T-helper 2 cell treated with Interferon-gamma antibody and Interleukin-4, amounts not matched to agents 5 μg/mL and 100 μg/mL, for 36 hours (primary cell): ENCODE measurements at regions not wholly inside any gene's neighbourhood (a gene's known extent, or its start where the extent isn't known, plus 50 kb on each side); places are given as distances from the start of the nearest gene placed in this dataset.

Experiments used
- DNase-seq: peaks from one replicate; pipeline ENCODE4 v3.0.0; 2021; ENCODE audit warnings: low spot score
- H3K27ac Mint-ChIP-seq: one replicate; pipeline ENCODE4 v1.8.0; 2021; ENCODE audit warnings: mild to moderate bottlenecking, mixed read lengths
- H3K27me3 Mint-ChIP-seq: one replicate; pipeline ENCODE4 v1.8.0; 2021; ENCODE audit warnings: low read depth, mixed read lengths
- H3K36me3 Mint-ChIP-seq: one replicate; pipeline ENCODE4 v1.8.0; 2021; ENCODE audit warnings: low read depth, mixed read lengths
- H3K4me1 Mint-ChIP-seq: one replicate; pipeline ENCODE4 v1.8.0; 2021; ENCODE audit warnings: low read depth, mixed read lengths
- H3K4me3 Mint-ChIP-seq: one replicate; pipeline ENCODE4 v1.8.0; 2022; ENCODE audit warnings: mild to moderate bottlenecking, moderate library complexity, mixed read lengths
- H3K9me3 Mint-ChIP-seq: one replicate; pipeline ENCODE4 v1.8.0; 2021; ENCODE audit warnings: mixed read lengths

DNA sequence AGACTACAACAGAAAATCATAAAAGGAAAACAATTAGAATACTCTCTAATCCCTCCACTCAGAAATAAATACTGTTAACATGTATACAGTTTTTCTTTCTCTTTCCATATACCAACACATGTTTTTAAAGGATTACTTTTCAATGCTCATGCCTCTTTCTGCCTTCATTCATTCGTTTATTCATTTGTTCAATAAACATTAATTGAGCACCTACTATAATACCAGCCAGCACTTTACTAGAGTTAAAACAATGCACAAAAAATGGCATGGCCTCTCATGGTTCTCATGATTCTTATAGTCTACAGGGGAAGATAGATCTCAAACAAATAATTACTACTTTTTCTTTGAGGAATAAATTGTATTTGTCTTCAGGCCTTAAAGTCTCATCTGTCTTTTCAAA, 70.3 kb upstream of the RIPOR2 start:
- peak overlapping the region; percentile 90 for H3K27ac Mint-ChIP-seq
- H3K27me3 Mint-ChIP-seq = no peaks in the 10 kb centered on the region
- peak overlapping the region; percentile 73 for H3K4me3 Mint-ChIP-seq
- peaks cover 2% of the 10 kb centered on the region for H3K36me3 Mint-ChIP-seq
- no peak for DNase-seq
- peaks cover 66% of the 10 kb centered on the region for H3K4me1 Mint-ChIP-seq
- H3K9me3 Mint-ChIP-seq = no peaks in the 10 kb centered on the region

DNA sequence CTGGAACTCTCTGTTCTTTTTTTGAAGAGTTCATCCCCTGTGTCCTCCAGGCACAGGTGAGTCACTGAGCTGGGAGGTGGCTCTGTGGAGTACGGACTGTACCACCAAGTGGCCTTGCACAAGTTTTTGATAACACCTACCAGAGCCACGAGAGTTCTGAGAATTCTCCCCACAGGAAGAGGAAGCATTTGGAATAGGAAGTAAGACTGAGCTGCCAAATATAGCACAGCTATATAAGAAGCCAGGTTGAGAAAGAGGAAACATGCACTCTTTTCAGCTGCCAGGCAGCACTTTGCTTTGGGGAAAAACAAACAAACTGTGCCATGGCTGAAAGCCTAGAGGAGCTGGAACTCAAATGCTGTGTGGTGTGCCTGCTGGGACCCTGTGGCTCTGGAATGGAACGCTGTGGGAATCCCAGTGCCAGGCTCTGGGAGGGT, 70.8 kb upstream of the RIPOR2 start:
- Mint-ChIP-seq H3K4me1 (peaks cover 66% of the 10 kb centered on the region), H3K36me3 (peaks cover 2% of the 10 kb centered on the region), H3K9me3 (no peaks in the 10 kb centered on the region), H3K27me3 (no peaks in the 10 kb centered on the region), H3K4me3 (peak overlapping the region; percentile 73), H3K27ac (peak overlapping the region; percentile 90)
- DNase-seq = peak; percentile 47

DNA sequence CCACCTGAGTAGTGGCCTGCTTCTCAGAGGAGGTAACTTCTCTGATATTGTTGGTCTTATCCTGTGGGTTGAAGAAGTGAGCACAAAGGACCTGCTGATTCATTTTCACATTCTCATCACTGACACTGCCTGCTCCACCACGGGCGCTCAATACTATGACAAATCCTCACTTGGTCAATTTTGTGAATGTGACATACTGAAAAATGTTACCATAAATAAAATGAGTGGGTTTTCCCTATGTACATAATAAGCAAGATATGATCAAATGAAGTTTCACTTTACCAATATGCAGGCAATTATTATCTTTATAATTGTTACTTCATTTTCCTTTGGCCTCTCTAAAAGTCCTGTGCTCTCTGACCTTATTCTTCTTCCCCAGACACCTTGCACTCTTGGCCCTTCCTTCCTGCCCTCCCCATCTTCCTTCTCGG, 71.5 kb upstream of the RIPOR2 start:
- H3K4me3 Mint-ChIP-seq = peak overlapping the region; percentile 73
- peaks cover 65% of the 10 kb centered on the region for H3K4me1 Mint-ChIP-seq
- H3K27me3 Mint-ChIP-seq = no peaks in the 10 kb centered on the region
- peak; percentile 70 for DNase-seq
- peak overlapping the region; percentile 90 for H3K27ac Mint-ChIP-seq
- peaks cover 2% of the 10 kb centered on the region for H3K36me3 Mint-ChIP-seq
- H3K9me3 Mint-ChIP-seq = no peaks in the 10 kb centered on the region

DNA sequence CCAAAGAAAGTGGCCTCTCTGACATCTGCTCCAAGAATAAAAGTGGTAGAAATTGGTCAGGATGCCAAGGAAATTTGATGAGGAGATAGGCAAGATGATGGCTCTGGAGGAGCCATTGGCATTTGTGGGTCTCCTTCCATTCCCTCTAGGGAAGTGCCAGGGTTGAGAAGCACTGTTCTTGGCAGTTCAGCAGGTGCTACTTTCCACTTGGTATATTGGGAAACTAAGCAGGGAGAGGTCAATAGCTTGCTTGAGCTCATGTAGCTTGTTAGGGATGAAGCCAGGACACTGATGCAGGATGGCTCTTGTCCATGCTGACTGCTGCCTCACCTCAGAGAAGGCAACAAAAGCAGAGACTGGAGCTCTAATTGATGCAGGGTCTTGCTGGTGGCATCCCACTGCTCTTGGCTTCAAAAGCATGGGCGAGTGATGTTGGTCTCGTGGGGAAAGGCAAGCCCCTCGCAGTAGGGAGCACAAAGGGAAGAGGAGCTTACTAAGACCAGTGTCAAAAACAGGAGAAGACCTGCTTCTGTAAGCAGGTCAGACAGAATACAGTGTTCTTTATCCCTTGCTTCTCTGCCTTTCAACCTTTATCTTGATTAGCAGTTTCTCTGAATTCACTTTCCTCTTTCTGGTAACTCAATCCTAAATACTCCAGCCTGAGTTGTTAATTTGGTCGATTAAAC, 73.1 kb upstream of the RIPOR2 start:
- H3K27me3 Mint-ChIP-seq = no peaks in the 10 kb centered on the region
- H3K9me3 Mint-ChIP-seq = no peaks in the 10 kb centered on the region
- H3K4me1 Mint-ChIP-seq = peaks cover 69% of the 10 kb centered on the region
- H3K4me3 Mint-ChIP-seq = peak overlapping the region; percentile 76
- H3K27ac Mint-ChIP-seq = peak overlapping the region; percentile 87
- DNase-seq = no peak
- peaks cover 2% of the 10 kb centered on the region for H3K36me3 Mint-ChIP-seq

DNA sequence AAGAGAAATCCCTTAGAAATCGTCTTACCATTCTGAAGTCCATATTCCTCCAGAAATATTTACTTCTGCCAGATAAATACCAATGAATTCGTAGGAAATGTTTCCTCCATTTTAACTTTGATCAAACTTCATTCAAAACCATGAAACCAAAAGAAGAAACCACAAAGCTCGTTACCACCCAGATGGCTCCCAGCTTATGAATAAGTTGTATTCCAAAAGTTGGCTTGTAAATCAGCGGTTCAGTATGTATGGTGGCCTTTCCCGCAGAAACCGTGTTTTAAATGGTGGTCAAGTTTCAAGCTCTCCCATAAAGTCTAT, 73.6 kb upstream of the RIPOR2 start:
- DNase-seq = no peak
- Mint-ChIP-seq H3K9me3 (no peaks in the 10 kb centered on the region), H3K27ac (peak overlapping the region; percentile 87), H3K36me3 (no peaks in the 10 kb centered on the region), H3K4me3 (peak overlapping the region; percentile 76), H3K27me3 (no peaks in the 10 kb centered on the region), H3K4me1 (peaks cover 65% of the 10 kb centered on the region)

DNA sequence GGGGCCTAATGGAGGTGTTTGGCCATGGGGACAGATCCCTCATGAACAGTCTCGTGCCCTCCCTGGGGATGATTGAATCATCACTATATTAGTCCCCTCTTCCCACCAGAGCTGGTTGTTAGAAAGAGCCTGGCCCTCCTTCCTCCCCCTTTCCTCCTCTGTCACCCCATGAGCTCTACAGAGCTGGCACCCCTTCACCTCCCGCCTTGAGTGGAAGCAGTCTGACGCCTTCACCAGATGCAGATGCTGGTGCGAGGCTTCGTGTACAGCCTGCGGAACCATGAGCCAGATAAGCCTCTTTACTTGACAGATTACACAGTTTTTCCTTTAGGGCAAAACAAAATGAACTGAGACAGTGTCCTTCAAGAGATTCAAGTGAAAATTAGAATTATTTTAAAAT, 74.4 kb upstream of the RIPOR2 start:
- peaks cover 61% of the 10 kb centered on the region for H3K4me1 Mint-ChIP-seq
- no peaks in the 10 kb centered on the region for H3K27me3 Mint-ChIP-seq
- H3K36me3 Mint-ChIP-seq = peaks cover 2% of the 10 kb centered on the region
- H3K9me3 Mint-ChIP-seq = no peaks in the 10 kb centered on the region
- peak overlapping the region; percentile 63 for H3K27ac Mint-ChIP-seq
- DNase-seq = no peak
- peak overlapping the region; percentile 29 for H3K4me3 Mint-ChIP-seq

DNA sequence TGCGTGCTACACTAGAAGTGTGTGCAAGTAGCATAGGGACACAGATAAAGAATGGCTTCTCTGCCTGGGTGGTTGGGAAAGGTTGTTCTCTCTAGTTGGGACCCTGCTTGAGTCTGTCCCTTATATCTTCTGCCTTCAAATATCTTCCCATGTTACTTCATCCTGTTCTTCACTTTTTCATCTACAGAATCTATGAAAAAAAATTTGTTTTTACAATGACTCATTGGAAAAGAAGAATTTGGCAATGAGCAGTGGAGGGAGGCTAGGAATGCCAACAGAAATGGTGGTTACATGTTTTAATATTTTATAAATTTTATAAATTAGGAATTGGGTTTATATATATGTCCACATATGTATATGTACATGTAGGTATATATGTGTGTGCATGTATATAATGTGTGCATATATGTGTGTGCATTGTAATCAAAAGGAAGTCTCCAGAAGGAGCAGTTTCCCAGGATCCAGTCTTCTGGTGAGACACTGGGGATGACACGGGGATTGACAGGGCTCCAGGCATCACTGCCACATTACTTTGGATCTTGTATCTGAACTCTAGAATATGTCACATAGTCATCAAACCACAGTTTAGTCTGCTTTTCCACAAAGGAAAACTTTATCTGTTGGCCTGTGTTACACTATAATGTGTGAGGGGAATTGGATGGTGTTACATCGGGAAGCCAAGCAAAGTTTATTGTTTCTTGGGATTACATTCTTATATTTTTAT, 75.3 kb upstream of the RIPOR2 start:
- no peak overlapping the region for H3K27ac Mint-ChIP-seq
- H3K4me1 Mint-ChIP-seq = peaks cover 58% of the 10 kb centered on the region
- DNase-seq = no peak
- H3K9me3 Mint-ChIP-seq = no peaks in the 10 kb centered on the region
- H3K27me3 Mint-ChIP-seq = no peaks in the 10 kb centered on the region
- H3K4me3 Mint-ChIP-seq = no peak overlapping the region
- peaks cover 2% of the 10 kb centered on the region for H3K36me3 Mint-ChIP-seq

DNA sequence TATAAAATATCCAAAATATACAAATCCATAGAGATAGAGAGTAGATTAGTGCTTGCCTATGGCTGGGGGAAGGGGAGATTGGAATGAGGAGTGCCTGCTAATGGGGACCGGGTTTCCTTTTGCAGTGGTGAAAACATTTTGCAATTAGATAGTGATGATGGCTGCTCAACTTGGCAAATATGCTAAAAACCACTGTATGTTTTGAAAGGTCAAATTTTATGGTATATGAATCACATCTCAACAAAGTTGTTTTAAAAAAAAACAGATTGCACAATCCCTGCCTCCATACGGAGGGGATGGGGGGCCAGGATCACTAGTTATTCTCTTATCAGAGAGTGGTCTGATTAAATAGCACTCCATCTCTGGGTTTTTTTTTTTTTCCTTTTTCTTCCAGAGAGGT, 76.9 kb upstream of the RIPOR2 start:
- Mint-ChIP-seq H3K36me3 (peaks cover 2% of the 10 kb centered on the region), H3K27me3 (no peaks in the 10 kb centered on the region), H3K27ac (no peak overlapping the region), H3K4me1 (peaks cover 54% of the 10 kb centered on the region), H3K9me3 (no peaks in the 10 kb centered on the region), H3K4me3 (no peak overlapping the region)
- no peak for DNase-seq

DNA sequence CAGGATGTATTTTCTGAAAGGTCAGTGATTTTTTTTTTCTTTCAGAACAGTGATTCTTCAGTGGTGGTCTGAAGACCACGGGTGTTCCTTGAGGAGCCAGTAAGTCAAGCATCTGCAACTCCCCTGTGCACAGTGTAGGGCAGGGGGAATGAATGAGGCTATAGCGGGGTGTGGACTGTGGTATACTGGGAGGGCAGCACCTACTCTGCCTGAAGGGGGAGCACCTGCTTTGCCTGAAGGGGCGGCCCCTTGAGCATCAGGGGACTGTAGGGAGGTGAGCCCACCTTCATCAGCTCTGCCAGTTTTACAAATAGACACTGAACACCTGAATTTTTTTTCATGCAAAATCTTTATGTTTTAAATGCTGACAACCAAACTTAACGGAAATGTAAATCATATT, 77.5 kb upstream of the RIPOR2 start:
- Mint-ChIP-seq H3K27me3 (no peaks in the 10 kb centered on the region), H3K4me3 (no peak overlapping the region), H3K36me3 (peaks cover 2% of the 10 kb centered on the region)

DNA sequence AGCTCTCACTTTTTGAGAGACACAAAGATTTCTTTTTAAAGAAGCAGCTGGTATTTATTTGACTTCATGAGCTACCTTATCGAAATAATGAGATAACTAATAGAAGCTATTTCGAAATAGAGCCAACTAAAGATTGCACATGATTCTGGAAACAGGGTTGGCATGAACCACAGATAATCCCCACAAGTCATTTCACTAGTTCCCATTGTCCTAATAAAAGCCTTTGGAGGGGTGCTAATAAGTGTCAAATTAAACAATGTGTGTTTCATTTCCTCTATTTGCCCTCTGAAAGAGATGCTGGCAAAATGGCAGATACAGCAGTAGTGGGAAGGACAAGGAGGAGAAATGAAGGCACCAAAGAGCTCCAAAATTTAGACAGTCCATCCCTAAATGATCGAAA, 78.6 kb upstream of the RIPOR2 start:
- peaks cover 2% of the 10 kb centered on the region for H3K36me3 Mint-ChIP-seq
- H3K27ac Mint-ChIP-seq = no peak overlapping the region
- DNase-seq = no peak
- peaks cover 43% of the 10 kb centered on the region for H3K4me1 Mint-ChIP-seq
- no peaks in the 10 kb centered on the region for H3K9me3 Mint-ChIP-seq
- no peak overlapping the region for H3K4me3 Mint-ChIP-seq
- H3K27me3 Mint-ChIP-seq = no peaks in the 10 kb centered on the region

More for the DNA sequence above, 77.5 kb upstream of the RIPOR2 start:
- Mint-ChIP-seq H3K4me1 (peaks cover 53% of the 10 kb centered on the region), H3K27ac (no peak overlapping the region), H3K9me3 (no peaks in the 10 kb centered on the region)
- no peak for DNase-seq

DNA sequence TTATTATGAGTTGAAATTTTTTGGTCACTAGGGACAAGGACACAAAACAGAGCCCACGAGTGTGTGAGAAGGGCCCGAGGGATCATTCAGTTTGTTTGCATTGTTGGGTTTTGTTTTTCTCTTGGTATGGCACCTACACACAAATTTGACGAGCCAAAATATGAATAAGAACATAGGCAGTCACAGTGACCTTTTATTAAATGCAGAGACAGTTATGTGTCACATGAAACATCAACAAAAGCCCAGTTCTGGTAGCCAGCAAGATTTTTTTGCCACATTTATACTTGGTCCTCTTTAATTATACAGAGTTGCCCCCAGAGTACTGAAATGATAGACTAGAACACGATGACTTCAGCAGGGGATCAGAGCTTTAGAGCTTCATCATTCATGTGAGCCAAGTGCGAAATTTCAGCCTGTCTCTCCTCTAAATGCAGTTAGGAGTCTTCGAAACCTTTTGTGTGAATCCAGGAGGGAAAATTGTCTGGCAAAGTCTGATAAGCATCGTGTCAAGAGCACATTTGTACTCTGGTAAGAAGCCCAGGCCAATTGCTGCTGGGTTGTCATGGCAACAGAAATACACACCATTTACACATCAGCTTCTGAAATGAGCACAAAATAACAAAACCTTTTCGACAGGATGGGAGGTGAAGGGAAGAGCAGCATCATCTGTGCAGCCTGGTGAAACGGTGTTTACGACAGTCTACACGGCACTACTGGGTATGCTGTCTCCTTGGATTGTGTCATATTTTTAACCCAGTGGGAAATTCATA, 79.2 kb upstream of the RIPOR2 start:
- H3K9me3 Mint-ChIP-seq = no peaks in the 10 kb centered on the region
- no peaks in the 10 kb centered on the region for H3K27me3 Mint-ChIP-seq
- DNase-seq = no peak

DNA sequence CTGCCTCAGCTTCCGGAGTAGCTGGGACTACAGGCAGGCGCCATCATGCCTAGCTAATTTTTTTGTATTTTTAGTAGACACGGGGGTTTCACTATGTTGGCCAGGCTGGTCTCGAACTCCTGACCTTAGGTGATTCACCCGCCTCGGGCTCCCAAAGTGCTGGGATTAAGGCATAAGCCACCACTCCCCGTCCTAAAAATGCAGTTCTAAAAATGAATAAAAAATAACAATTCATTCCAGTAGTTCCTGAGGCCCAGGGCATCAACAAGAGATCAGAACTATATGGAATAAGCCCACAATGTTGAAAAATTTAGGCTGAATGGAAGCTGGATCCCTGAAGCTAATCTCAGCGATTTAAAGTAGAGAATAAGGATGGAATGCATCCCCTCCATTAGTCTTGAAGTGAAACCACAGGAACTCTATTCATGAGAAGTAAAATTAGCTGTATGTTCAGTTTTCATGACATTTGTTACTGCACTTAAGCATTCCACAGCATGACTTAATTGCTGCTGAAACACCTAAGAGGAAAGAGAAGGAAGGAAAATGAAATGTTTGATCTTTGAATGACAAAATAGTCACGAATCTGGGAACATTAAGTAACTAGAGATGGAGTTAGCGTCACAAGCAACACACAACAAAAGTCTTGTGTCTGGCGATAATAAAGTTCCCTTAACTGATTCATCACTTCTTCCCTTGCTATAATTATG, 80.4 kb upstream of the RIPOR2 start:
- Mint-ChIP-seq H3K36me3 (peaks cover 2% of the 10 kb centered on the region), H3K4me3 (no peak overlapping the region), H3K27me3 (no peaks in the 10 kb centered on the region), H3K27ac (no peak overlapping the region), H3K9me3 (no peaks in the 10 kb centered on the region), H3K4me1 (peaks cover 30% of the 10 kb centered on the region)
- DNase-seq = no peak

More for the DNA sequence above, 79.2 kb upstream of the RIPOR2 start:
- H3K36me3 Mint-ChIP-seq = peaks cover 2% of the 10 kb centered on the region
- H3K4me3 Mint-ChIP-seq = no peak overlapping the region
- H3K4me1 Mint-ChIP-seq = peaks cover 37% of the 10 kb centered on the region
- H3K27ac Mint-ChIP-seq = peak overlapping the region; percentile 16

DNA sequence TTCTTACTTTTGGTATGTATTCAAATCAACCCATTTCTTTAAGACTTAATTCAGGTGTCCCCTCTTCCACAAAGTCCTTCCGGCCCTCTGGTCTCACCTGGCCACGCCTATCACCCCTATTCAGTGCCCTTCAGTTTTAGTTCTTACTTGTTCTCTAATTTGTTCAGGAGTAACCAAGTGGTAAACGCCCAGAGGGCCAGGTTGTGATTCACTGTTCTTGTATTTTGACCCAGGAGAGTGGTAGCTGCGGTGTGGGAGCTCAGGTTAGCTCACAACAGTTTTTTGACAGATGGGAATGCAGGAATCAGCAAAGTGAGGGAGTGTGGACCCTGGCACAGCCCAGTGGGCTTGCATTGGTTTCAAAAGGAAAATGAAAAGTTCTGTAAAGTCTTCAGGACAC, 81.7 kb upstream of the RIPOR2 start:
- no peak overlapping the region for H3K4me3 Mint-ChIP-seq

More for the DNA sequence above, 81.7 kb upstream of the RIPOR2 start:
- Mint-ChIP-seq H3K27me3 (no peaks in the 10 kb centered on the region), H3K4me1 (peaks cover 32% of the 10 kb centered on the region), H3K27ac (peak overlapping the region; percentile 34), H3K9me3 (no peaks in the 10 kb centered on the region), H3K36me3 (peaks cover 2% of the 10 kb centered on the region)
- no peak for DNase-seq
